IMR-90 (cell line): ENCODE measurements at regions not wholly inside any gene's neighbourhood (a gene's known extent, or its start where the extent isn't known, plus 50 kb on each side); places are given as distances from the start of the nearest gene placed in this dataset.
"Not testable (repeated sequence)": the region's sequence is repeated elsewhere in the genome, so short reads cannot be mapped to it uniquely, and the experiment has no call there.

Experiments
- ATAC-seq: fragments of 200-7000 bp; cut with Tn5 transposase; 2 replicates; pipeline ENCODE4 v1.9.1; 2020; ENCODE audit warnings: low read depth, mild to moderate bottlenecking, moderate library complexity
- BruUV-seq: library from RNA; stranded (reverse); fragments of 400-500 nt; replicated peaks from 2 replicates; lab custom pipeline; 2021; lab: Mats Ljungman, UMichigan
- CTCF ChIA-PET: fragments of 300-600 bp; formaldehyde crosslinking; extraction: SDS; loops from one replicate; lab custom pipeline; 2021; ENCODE audit warnings: antibody characterized with exemption; lab: Yijun Ruan, JAX
- POLR2A ChIA-PET: fragments of 300-600 bp; sonication (Branson Sonifier 250); formaldehyde crosslinking; loops from one replicate; lab custom pipeline; 2022; ENCODE audit warnings: antibody characterized with exemption; ENCODE audit not compliant: unreplicated experiment; lab: Charles Lee
- DNase-seq: peaks from one replicate; pipeline ENCODE4 v3.0.0; 2013
- H2AFZ ChIP-seq: replicated peaks from 2 replicates; pipeline ENCODE3; 2013; ENCODE audit warnings: low read length, mild to moderate bottlenecking; ENCODE audit not compliant: poor library complexity
- H2AK5ac ChIP-seq: 2 replicates; pipeline ENCODE4 v1.6.1; 2013; ENCODE audit warnings: low read depth, low read length, inconsistent platforms
- H2AK9ac ChIP-seq: replicated peaks from 2 replicates; pipeline ENCODE3; 2013; ENCODE audit warnings: mild to moderate bottlenecking, low read depth, low read length, moderate library complexity; ENCODE audit not compliant: poor library complexity
- H2BK120ac ChIP-seq: 2 replicates; pipeline ENCODE4 v1.6.1; 2013; ENCODE audit warnings: low read depth, low read length, inconsistent platforms
- H2BK15ac ChIP-seq: 3 replicates; pipeline ENCODE4 v1.6.1; 2013; ENCODE audit warnings: low read depth, low read length, inconsistent platforms
- H2BK20ac ChIP-seq: 2 replicates; pipeline ENCODE4 v1.6.1; 2013; ENCODE audit warnings: low read depth, mild to moderate bottlenecking, inconsistent platforms, low read length, moderate library complexity
- H2BK5ac ChIP-seq: 2 replicates; pipeline ENCODE4 v1.6.1; 2013; ENCODE audit warnings: mild to moderate bottlenecking, low read depth, low read length, inconsistent platforms; ENCODE audit not compliant: poor library complexity, severe bottlenecking
- H3K14ac ChIP-seq: replicated peaks from 2 replicates; pipeline ENCODE4 v1.6.1; 2013; ENCODE audit warnings: low read depth, low read length, inconsistent platforms
- H3K18ac ChIP-seq: 2 replicates; pipeline ENCODE4 v1.6.1; 2013; ENCODE audit warnings: low read depth, low read length, control low read depth
- H3K23ac ChIP-seq: 2 replicates; pipeline ENCODE4 v1.6.1; 2013; ENCODE audit warnings: low read depth, low read length, inconsistent platforms
- H3K27ac ChIP-seq: 2 replicates; pipeline ENCODE4 v1.5.1; 2013; ENCODE audit warnings: mild to moderate bottlenecking, control low read depth, low read length; ENCODE audit not compliant: insufficient read depth
- H3K27me3 ChIP-seq: 2 replicates; pipeline ENCODE4 v1.6.1; 2013; ENCODE audit warnings: low read length; ENCODE audit not compliant: control insufficient read depth, insufficient read depth
- H3K36me3 ChIP-seq: 2 replicates; pipeline ENCODE4 v1.6.1; 2013; ENCODE audit warnings: low read length, mixed read lengths; ENCODE audit not compliant: control insufficient read depth, insufficient read depth
- H3K4ac ChIP-seq: 2 replicates; pipeline ENCODE4 v1.6.1; 2013; ENCODE audit warnings: low read depth, low read length, inconsistent platforms
- H3K4me1 ChIP-seq: 2 replicates; pipeline ENCODE4 v1.6.1; 2013; ENCODE audit warnings: low read length, mixed read lengths; ENCODE audit not compliant: control insufficient read depth, insufficient read depth
- H3K4me2 ChIP-seq: 2 replicates; pipeline ENCODE4 v1.6.1; 2013; ENCODE audit warnings: low read depth, mild to moderate bottlenecking, control low read depth, low read length, moderate library complexity
- H3K4me3 ChIP-seq: 2 replicates; pipeline ENCODE4 v1.5.1; 2013; ENCODE audit warnings: low read depth, mild to moderate bottlenecking, control low read depth, low read length, moderate library complexity; ENCODE audit not compliant: insufficient read depth
- H3K56ac ChIP-seq: 2 replicates; pipeline ENCODE4 v1.6.1; 2013; ENCODE audit warnings: low read length, inconsistent platforms; ENCODE audit not compliant: insufficient read depth; ENCODE audit errors: extremely low read depth
- H3K79me1 ChIP-seq, 2 experiments: 2 replicates each; pipeline ENCODE4 v1.6.1; 2013; ENCODE audit warnings: low read length in 2 of 2, inconsistent platforms in 1 of 2, low read depth in 1 of 2
- H3K9ac ChIP-seq: 2 replicates; pipeline ENCODE4 v1.6.1; 2013; ENCODE audit warnings: low read depth, low read length, control low read depth
- H3K9me1 ChIP-seq: 2 replicates; pipeline ENCODE4 v1.6.1; 2013; ENCODE audit warnings: low read length, inconsistent platforms; ENCODE audit not compliant: insufficient read depth
- H3K9me3 ChIP-seq: 2 replicates; pipeline ENCODE4 v1.6.1; 2013; ENCODE audit warnings: low read length; ENCODE audit not compliant: control insufficient read depth, insufficient read depth
- H4K20me1 ChIP-seq: 2 replicates; pipeline ENCODE4 v1.6.1; 2013; ENCODE audit warnings: low read length, inconsistent platforms; ENCODE audit not compliant: insufficient read depth
- H4K5ac ChIP-seq: 2 replicates; pipeline ENCODE4 v1.6.1; 2013; ENCODE audit warnings: mild to moderate bottlenecking, low read depth, low read length, control low read depth
- H4K8ac ChIP-seq, 2 experiments: 2 replicates each; pipeline ENCODE4 v1.6.1; 2013; ENCODE audit warnings: low read depth in 2 of 2, low read length in 2 of 2, control low read depth in 1 of 2, inconsistent platforms in 1 of 2
- H4K91ac ChIP-seq: 2 replicates; pipeline ENCODE4 v1.6.1; 2013; ENCODE audit warnings: low read depth, low read length, inconsistent platforms; ENCODE audit not compliant: insufficient read depth
- WGBS, 2 experiments: methylation state at CpG; one replicate each; pipeline versions ENCODE4 v1.1.5 to v1.1.7; 2013; ENCODE audit warnings: missing lambda C conversion rate in 2 of 2; ENCODE audit not compliant: insufficient read length in 1 of 2; ENCODE audit errors: extremely low coverage in 2 of 2; 5-methylcytosine and 5-hydroxymethylcytosine counted together
- dilution Hi-C: fragments of 300-500 bp; cut with HindIII; formaldehyde crosslinking; loops from one replicate; pipeline ENCODE4 v1.14.3; 2018; ENCODE audit warnings: low sequenced_read_pairs; ENCODE audit not compliant: unreplicated experiment
- in situ Hi-C: fragments of 300-500 bp; cut with MboI; formaldehyde crosslinking; loops from 3 replicates; pipeline ENCODE4 v1.14.3; 2019; ENCODE audit warnings: low sequenced_read_pairs, inconsistent platforms, mixed read lengths
- intact Hi-C: fragments of 100-400 bp; cut with micrococcal nuclease; formaldehyde crosslinking; loops from 2 replicates; pipeline ENCODE4 v1.10.0; 2022

GRCh38 chr10:33956322-33956721 lies 621.9 kb upstream of the NRP1 start:
- no CpG with 5 or more reads among the region's 4 CpGs for WGBS, 2 experiments
- CTCF ChIA-PET, result not testable (repeated sequence)

More at GRCh38 chr10:33956322-33956721, 621.9 kb upstream of the NRP1 start:
- H2BK20ac ChIP-seq, H4K20me1 ChIP-seq, H3K23ac ChIP-seq, H3K9me3 ChIP-seq, H4K5ac ChIP-seq, H3K36me3 ChIP-seq, BruUV-seq, H3K27me3 ChIP-seq, H2AK5ac ChIP-seq, H3K9me1 ChIP-seq, H3K56ac ChIP-seq, DNase-seq, H3K4me2 ChIP-seq, H4K91ac ChIP-seq, H3K14ac ChIP-seq, in situ Hi-C loops, H2BK5ac ChIP-seq, H3K4me1 ChIP-seq, H4K8ac ChIP-seq, H3K4ac ChIP-seq, H3K79me1 ChIP-seq, dilution Hi-C loops, H2AFZ ChIP-seq, H2BK120ac ChIP-seq, H3K18ac ChIP-seq, H2BK15ac ChIP-seq, H3K9ac ChIP-seq, POLR2A ChIA-PET, H2AK9ac ChIP-seq, H3K27ac ChIP-seq, H3K4me3 ChIP-seq, intact Hi-C loops, ATAC-seq: not testable (repeated sequence)
